H1 (cell line): ENCODE measurements at regions not wholly inside any gene's neighbourhood (a gene's known extent, or its start where the extent isn't known, plus 50 kb on each side); places are given as distances from the start of the nearest gene placed in this dataset.

Source experiments
- EP300 ChIP-seq, 2 experiments: IDR thresholded peaks; 1 replicate in 1 of 2; 2 replicates in 1 of 2; pipeline ENCODE4 v1.6.1; 2011 to 2012; ENCODE audit warnings: low read depth in 2 of 2, low read length in 2 of 2, mild to moderate bottlenecking in 2 of 2, borderline replicate concordance in 1 of 2, inconsistent platforms in 1 of 2, moderate library complexity in 1 of 2
- POLR2A ChIP-seq, 2 experiments: IDR thresholded peaks; 1 replicate in 1 of 2; 2 replicates in 1 of 2; pipeline ENCODE4 v1.6.1; 2011; ENCODE audit warnings: low read depth in 2 of 2, low read length in 2 of 2, mild to moderate bottlenecking in 2 of 2; ENCODE audit errors: control extremely low read depth in 1 of 2
- SIX5 ChIP-seq: IDR thresholded peaks from 2 replicates; pipeline ENCODE4 v1.6.1; 2011; ENCODE audit warnings: mild to moderate bottlenecking, low read depth, low read length
- TF ChIP-seq, protein P1 (sequence below), 3 experiments: IDR thresholded peaks; 1 replicate in 2 of 3; 2 replicates in 1 of 3; pipeline versions ENCODE4 v1.5.1 to v1.6.1; 2011; ENCODE audit warnings: low read length in 3 of 3, mild to moderate bottlenecking in 3 of 3, inconsistent platforms in 2 of 3, low read depth in 1 of 3, moderate library complexity in 1 of 3; ENCODE audit not compliant: insufficient read depth in 1 of 3; ENCODE audit errors: control extremely low read depth in 1 of 3

DNA sequence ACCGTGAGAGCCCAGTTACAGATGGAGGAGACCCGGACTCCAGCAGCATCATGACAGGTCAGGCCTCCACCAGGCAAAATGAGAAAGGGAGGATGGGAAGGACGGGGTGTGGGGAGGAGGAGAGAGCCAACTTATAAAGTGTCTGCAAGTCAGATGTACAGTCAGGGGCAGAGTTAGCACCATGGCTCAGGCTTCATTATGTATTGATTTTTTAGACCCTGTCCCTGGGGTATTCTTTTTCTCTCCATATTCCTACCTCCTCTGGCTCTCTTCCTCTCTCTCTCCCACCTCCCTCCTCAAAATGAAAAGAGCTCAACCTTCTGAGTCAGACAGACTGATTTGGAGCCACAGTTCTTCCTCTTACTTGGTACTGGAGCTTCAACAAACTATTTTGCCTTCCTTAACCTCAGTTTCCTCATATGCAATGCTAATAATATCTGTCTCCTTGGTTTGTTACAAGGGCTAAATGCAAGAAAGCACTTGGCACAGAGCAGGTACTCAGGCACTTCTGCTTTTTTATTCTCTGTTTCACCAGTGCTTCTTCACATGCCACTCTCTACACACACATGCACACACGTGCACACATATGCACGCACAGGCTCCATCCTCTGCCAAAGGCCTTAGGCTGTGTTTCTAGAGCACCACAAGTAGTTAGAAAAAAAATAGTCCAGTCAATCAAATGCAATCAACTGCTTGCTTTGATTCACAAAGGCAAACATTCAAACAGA lies 92.3 kb upstream of the PKDCC start:
- TF ChIP-seq POLR2A (IDR thresholded peaks at IDR 0.05; ENCODE audit: control extremely low read depth in 1 of 2, low read depth in 2 of 2, low read length in 2 of 2) (no peak), EP300 (IDR thresholded peaks at IDR 0.05; ENCODE audit: borderline replicate concordance in 1 of 2, low read depth in 2 of 2, low read length in 2 of 2) (no peak), SIX5 (no peak)
- TF ChIP-seq, protein P1, sequence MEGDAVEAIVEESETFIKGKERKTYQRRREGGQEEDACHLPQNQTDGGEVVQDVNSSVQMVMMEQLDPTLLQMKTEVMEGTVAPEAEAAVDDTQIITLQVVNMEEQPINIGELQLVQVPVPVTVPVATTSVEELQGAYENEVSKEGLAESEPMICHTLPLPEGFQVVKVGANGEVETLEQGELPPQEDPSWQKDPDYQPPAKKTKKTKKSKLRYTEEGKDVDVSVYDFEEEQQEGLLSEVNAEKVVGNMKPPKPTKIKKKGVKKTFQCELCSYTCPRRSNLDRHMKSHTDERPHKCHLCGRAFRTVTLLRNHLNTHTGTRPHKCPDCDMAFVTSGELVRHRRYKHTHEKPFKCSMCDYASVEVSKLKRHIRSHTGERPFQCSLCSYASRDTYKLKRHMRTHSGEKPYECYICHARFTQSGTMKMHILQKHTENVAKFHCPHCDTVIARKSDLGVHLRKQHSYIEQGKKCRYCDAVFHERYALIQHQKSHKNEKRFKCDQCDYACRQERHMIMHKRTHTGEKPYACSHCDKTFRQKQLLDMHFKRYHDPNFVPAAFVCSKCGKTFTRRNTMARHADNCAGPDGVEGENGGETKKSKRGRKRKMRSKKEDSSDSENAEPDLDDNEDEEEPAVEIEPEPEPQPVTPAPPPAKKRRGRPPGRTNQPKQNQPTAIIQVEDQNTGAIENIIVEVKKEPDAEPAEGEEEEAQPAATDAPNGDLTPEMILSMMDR (IDR thresholded peaks at IDR 0.05; ENCODE audit: control extremely low read depth in 1 of 3, insufficient read depth in 1 of 3, low read depth in 1 of 3, low read length in 3 of 3): no peak
